GM12891 (cell line): ENCODE measurements at regions not wholly inside any gene's neighbourhood (a gene's known extent, or its start where the extent isn't known, plus 50 kb on each side); places are given as distances from the start of the nearest gene placed in this dataset.
"Not testable (repeated sequence)": the region's sequence is repeated elsewhere in the genome, so short reads cannot be mapped to it uniquely, and the experiment has no call there.

Experiments used
- POLR2A ChIP-seq: IDR thresholded peaks from 2 replicates; pipeline ENCODE4 v1.6.1; 2011; ENCODE audit warnings: low read depth, low read length, control low read depth
- POLR2AphosphoS5 ChIP-seq: IDR thresholded peaks from 2 replicates; pipeline ENCODE4 v1.6.1; 2011; ENCODE audit warnings: low read depth, low read length, control low read depth
- POU2F2 ChIP-seq: IDR thresholded peaks from 2 replicates; pipeline ENCODE4 v1.6.1; 2011; ENCODE audit warnings: low read depth, mild to moderate bottlenecking, control low read depth, low read length, moderate library complexity
- SPI1 ChIP-seq: IDR thresholded peaks from 2 replicates; pipeline ENCODE4 v1.6.1; 2011; ENCODE audit warnings: low read depth, low read length, control low read depth
- TAF1 ChIP-seq: IDR thresholded peaks from 2 replicates; pipeline ENCODE4 v1.6.1; 2011; ENCODE audit warnings: low read depth, low read length, control low read depth

DNA sequence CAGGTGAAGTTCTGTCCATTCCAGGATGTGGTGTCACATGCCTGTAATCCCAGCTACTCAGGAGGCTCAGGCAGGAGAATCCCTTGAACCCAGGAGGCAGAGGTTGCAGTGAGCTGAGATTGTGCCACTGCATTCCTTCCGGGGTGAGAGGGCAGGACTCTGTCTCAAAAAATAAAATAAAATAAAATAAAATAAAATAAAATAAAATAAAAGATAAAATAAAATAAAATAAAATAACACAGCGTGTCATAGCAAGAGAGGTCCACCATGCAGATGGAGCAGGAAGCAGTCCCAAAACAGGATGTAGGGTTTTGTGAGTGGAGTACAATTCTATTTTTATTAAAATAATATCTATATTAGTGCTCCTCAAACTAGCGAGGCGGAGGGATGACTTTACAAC is 83.1 kb upstream of the CD82 start:
- not testable (repeated sequence) for TF ChIP-seq POLR2AphosphoS5, POLR2A, SPI1, TAF1, POU2F2
